NCI-H748 treated with DMSO at 0.1 percent for 48 hours (cell line): ENCODE measurements at regions not wholly inside any gene's neighbourhood (a gene's known extent, or its start where the extent isn't known, plus 50 kb on each side); places are given as distances from the start of the nearest gene placed in this dataset.

Experiments
- DNase-seq: peaks from one replicate; lab custom pipeline; 2025; lab: John Stamatoyannopoulos, UW

DNA sequence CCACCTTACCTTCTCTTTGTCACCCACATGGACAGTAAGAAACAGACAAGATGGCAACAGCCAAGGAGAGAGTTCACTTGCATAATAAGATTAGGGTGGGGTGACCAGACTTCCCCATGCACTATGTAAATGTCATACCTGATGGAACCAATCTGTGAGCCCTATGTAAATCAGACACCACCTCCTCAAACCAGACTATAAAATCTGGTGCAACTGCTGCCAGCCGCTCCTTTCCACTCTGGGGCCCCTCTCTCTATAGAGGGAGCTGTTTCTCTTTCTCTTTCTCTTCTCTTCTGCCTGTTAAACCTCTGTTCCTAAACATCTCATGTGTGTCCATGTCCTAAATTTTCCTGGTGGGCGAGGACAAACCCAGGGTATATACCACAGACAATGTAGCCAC is 405.5 kb upstream of the CNTN4 start:
- peak; percentile 7 for DNase-seq

DNA sequence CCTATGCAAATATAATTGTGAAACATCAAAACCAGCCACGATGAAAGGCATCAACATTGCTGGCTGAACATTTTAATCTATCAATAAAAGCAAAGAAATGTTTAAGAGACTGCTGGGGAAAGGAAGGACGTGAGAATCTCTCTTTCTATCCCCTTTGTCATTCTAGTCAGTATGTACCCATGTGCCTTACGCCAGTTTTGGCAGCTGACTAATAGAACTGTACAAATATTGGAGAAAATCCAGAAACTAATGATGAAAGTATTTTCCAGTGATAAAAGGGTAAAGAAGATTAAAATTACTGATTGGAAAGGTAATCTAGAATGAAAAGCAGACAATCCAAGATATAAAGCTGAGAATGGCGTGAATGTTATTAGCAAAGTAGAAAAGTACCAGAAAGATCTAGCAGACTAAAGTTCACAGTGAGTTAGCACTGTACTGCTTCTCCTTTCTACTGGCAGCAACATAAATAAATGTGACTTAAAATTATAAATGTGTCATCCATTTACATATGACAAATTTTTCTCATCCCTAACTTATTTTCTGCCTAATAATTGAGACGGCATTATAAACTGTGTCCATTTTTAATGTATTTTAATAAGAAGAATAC is 401.9 kb upstream of the CNTN4 start:
- DNase-seq, result no peak

DNA sequence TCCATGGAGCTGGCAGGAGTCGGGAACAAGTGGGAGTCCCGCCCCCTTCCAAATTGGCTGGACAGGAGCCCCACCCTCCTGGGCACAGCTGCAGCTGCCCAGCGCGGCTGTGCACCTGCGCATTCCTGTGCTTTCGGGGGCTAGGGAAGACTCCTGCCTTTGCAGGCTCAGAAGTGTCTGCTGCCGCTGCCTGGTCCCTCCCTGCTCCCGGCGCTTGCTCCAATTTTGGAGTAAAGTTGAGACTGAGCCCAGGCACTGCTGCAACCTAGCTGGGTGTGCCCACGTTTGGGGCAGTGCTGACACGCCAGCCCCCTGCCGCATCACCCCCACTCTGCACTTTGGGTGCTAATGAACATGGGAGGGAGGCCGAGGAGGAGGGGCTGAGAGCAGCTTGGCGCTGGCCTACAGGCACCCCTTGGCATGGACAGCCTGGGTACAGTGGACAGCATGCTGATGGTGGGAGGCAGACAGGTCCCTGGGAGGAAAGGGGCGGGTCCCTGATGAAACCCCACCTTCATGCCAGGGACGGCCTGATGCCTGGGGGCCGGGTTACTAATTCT is 399.2 kb upstream of the CNTN4 start:
- DNase-seq, result no peak

DNA sequence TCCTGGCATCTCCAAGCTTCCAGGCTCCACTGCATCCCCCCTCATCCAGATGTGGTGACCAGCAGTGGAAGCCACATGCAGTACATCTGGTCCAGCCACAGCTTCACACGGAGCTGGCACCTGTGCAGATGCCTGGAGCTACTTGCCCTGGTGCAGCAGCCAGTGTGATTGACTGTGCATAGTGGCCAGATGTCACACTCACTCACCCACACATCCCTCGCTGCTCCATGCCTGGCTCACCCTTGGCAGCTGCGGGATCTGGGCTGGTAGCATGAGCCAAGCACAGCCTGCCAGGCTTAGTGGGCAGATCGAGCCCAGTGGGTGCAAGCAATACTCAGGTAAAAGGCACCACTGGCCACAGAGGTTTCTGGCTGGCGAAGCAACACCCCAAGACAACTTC is 398.0 kb upstream of the CNTN4 start:
- no peak for DNase-seq

DNA sequence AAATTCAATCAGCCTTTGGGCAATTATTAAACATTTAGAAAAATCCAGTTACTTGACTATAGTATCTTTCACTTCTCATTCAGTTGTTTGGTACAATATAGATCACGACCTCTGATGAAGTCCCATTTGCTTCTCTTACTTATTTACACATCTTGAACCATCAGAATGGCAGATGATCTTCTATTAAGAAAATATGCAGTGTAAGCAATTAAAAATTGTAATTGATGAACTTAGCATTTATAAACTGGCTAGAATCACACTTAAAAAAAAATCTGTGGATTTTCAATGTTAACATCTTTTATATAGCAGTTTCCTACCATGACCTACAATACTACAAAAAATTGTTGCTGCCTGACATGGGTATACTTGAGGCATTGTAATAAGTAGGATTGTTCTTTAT is 395.5 kb upstream of the CNTN4 start:
- no peak for DNase-seq

DNA sequence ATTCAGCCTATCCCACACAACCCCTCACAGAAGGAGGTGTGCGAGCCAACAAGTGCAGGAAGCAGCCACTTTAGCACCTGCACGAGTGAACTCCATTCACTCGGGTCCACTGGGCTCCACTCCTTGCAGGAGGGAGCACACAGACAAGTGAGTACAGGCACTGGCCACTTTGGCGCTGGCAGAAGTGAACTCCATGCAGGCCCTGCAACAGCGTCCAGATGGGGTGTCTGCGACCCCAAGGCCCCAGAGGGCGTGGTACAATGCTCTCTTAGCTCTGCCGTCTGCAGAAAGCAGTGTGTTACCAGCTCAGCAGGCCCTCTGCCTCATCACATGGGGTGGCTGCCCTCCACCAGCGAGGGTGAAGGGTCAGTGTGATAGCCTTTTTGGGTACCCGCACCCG is 388.0 kb upstream of the CNTN4 start:
- DNase-seq, result no peak

DNA sequence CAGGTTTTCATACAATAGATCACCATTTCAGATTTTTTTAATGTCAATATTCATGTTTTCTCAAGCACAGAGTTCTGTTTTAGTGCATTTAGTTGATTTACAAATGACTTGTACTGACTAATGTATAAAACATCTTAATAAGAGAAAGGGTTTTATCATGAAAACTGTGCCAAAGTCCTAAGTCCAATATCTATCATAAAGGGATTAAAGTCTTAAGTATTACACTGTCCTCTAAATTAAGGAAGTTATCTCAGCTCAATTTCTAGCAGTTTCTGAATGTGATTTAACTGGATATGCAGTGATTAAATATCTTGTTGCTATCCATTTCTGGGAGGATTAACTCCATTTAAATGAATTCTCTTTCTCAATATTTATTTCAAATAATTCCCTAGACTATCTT is 381.1 kb upstream of the CNTN4 start:
- DNase-seq, result no peak

DNA sequence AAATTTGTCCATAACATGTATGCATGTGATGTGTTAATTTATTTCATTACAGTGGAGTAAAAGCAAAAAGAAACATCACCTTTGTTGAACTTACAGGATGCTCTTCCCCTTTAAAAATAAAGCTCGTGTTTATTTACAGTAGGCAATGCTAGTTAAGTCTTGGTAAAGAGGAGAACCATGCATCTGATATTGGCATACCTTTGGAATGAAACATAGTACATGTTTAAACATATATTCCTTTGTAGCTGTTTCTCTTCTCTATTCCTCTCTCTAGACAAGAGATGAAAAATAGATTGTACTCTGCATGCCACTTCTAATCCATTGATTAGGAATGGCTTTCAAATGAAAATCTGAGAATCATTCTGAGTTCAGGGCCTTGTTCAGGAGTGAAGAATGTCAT is 374.9 kb upstream of the CNTN4 start:
- DNase-seq, result no peak

DNA sequence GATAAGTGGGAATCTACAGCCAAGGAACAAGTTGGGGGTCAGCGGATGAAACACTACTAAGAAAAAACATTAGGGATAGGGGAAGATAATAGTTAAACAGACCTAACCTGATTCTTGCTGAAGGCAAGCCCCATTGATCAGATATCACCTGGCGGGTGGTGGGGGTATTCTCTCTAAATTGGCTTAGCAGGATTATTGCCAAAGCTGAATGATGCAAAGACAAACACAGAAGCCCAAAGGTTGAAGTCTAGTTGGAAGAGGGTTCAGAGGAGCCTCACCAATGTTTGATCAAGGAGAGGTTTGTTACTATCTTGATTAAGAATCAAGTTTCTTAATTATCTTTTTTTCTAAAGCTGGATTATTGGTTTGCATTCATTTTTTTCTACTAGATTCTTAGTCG is 371.9 kb upstream of the CNTN4 start:
- DNase-seq, result no peak

DNA sequence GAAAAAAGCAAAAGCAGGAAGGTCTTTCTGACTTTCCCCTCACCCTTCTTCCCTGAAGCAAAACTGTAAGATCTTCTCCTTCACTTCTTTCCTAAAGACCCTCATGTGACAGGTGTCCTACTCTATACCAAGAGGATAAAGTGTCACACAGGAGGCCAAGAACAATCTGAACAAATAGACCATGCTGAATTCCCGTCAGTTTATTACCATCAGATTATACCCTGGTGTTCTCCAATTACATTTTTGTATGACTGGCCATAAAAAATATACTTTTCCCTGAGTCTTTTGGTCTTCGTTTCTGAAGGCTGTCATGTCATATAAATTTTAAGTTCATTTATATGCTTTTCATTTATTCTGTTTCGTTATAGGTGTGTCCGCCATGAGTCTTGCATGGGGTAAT is 371.4 kb upstream of the CNTN4 start:
- no peak for DNase-seq

DNA sequence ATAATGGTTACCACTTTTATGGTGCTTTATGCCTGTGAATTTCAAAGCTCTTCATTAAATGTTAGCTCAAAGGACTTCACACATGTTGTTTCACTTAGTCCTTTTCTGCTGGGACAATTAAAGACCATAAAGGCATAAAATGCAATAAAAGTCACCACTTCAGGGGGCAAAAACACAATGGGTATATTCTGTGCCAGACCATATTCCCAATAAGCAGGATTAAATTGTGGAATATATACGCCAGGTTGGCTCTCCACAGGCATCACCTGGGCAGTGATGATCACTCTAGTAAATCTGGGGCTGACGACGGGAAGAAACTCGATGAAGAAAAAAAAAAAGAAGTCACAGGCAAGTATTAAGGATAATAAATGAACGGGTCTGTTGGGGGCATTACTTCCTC is 370.2 kb upstream of the CNTN4 start:
- no peak for DNase-seq

DNA sequence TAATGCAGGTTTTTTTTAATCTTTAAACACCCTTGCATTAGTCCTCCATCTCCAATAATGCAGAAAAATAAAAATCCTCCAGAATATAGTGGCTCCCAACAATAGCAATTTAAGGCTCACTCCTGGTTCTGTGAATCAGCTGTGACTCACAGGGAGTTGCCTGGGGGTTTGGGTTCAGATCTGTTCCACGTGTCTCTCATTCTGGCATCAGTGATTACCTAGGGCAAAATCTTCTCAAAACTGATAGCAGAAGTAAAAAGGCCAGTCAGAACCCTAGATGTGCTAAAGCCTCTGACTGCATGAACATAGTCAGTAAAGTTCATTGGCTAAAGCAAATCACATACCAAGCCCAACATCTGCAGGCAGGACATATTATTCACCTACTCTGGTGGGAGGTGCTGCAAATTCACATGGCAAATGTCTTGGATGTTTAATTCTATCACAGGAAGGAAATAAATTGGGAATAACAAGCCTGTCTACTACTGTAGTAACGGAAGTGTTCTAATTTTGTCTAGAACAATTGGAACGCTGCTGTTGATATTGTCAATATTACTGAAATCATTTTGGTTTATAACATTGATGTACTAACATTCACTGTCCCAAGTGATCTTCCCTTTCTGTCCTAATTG is 364.1 kb upstream of the CNTN4 start:
- no peak for DNase-seq

DNA sequence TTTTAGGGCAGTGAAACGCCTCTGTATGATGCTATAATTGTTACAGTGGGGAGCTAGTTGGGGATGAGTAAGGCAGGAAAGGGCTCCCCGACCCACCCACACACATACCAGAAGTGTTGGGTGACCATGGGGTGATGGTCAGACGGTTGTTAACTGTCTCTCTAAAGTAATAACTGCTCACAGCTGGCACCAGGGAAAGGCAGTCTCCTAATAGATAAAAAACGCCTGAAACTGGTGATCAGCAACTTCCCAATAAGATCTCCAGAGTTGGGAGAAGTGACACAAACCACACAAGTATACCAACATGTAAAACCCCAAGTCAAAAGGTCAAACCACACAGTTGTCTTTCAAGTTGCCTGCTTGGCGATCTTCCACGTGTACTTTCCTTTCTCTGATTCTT is 346.5 kb upstream of the CNTN4 start:
- no peak for DNase-seq

DNA sequence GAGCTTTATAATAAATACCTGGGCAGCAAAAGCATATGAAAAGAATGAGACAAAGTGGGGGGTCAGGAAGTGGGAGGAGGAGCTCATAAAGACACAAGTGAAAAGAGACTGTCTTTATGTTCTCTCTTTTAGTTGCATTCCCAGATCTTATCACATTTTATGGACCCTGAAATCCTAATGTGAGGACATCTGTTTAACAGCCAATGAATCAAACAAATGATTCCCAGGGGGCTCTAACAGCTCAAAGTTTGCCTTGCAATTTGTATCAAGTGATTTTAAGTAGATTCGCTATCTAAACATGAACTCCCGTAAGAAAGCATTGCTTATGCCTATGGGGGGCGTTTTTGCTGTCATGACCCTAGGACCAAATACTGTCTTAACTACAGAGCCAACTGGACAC is 332.3 kb upstream of the CNTN4 start:
- DNase-seq, result peak; percentile 77

DNA sequence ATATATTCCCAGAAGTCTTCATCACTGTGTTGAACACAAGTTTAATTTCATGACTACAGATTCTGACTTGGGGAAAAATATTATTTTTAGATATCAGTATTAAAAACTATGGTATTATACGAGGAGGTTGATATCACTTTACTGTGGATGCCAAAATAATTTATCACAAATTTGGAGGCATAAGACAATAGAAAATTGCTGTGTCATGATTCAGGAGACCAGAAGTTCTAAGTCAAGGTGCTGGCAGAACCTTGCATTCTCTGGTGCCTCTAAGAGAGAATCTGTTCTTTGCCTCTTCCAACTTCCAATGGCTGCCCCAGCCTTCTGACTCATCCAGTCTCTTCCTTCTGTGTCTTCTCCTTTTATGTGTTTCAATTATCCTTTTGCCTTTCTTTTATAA is 325.0 kb upstream of the CNTN4 start:
- DNase-seq, result no peak

DNA sequence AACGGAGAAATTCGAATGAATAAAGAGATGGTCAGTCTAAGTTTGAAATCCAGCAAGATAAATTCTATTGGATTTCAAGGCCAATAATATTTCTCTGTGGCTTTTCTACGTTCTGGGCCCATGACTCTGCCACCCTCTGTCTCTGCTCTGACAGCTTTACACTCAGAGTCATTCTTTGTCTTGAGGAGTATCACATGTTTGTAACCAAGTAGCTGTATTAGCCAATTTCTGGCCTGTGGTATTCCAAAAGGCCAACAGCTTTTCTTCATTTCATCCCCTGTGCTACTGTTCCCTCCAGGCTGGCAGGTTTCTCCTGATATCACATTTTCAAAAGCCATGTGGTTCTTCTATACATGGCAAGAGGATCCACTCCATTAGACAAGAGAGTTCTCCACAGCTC is 324.1 kb upstream of the CNTN4 start:
- no peak for DNase-seq

DNA sequence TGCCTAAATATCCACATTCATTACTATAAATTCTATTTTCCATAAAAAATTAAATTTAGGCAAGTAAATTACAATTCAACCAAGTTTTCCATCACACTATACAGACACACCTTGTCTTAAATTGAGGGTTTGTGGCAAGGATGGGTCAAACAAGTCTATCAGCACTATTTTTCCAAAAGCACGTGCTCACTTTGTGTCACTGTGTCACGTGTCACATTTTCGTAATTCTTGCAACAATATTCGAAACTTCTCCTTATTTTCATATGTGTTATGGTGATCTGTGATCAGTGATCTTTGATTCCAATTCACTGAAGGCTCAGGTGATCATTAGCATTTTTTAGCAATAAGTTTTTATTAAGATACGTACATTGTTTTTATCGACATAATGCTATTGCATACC is 323.3 kb upstream of the CNTN4 start:
- no peak for DNase-seq

DNA sequence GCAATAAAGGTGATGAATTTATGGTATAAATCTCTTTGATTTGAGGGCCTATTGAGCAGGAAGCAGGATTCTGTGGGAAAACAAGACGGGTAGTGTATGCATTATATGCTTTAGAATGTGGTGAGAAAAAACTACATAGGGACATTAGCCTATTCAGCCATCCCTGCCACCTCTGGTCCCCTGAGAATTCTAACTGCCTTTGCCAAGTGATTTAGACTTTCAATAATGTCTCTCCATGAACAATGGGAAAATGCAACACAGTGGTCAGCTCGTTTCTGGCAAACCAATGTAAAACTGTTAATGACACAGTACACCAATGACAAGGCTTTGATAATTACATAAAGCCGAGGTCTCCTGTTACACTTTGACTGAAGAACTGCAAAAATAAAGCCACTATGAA is 314.7 kb upstream of the CNTN4 start:
- DNase-seq, result no peak

DNA sequence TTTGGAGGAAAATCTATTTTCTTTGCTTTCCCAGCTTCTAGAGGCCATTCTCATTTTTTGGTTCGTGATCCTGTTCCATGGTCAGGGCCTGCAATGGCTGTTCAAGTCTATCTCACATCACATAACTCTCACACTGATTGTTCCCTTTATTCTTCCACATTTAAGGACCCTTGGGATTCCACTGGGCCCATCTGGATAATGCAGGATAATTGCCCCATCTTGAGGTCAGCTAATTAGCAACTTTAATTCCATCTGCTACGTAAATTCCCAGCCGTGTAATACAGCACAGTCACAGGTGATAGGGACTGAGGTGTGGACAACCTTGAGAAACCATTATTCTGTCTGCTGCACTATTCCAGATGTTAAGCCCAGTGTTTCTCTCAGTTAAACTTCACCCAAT is 311.6 kb upstream of the CNTN4 start:
- DNase-seq, result no peak

DNA sequence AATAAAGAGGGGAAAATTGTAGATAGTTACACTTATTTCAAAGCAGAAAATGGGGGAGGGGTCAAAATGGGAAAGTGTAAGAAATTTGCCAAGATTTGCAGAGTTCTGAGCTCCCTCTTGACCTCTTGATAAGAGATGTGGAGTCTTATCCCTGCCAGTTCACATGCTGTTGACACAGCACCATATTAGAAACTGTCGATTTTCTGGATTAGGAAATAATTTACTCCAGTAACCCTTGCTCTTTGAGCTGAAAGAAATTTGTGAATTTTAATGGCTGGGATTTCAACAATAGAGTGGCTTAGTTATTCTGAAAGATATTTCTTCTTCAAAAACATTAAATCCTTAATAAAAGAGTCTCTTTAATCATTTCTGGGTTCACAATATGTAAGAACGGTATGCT is 306.2 kb upstream of the CNTN4 start:
- DNase-seq, result no peak

DNA sequence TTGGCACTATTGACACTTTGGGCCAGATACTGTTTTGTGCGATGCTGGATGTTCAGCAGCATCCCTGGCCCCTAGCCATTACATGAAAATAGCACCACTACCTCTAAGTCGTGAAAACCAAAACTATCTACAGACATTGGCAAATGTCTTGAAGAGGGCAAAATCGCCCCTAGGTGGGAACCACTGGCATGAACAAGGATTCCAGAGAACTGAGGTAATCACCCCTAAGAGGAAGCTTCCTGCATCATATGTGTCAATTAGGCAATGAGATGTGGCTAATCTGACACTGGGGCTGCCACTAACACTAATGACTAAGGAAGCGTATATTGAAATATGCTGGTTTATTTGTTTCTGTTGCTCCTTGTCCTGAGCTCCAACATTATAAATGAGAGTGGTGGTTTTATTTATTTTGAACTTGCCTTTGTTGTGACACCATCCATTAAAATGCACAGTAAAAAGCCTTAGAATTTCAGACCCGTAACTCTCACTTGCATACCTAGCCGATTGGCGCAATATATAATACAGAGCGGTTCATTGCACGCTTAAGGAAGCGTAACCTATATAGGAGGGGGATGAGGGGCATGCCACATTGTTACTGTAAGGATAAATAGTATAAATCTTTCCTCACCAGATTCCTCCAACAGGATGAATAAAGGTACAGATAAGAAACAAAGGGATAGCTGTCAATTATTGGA is 299.8 kb upstream of the CNTN4 start:
- DNase-seq, result no peak

DNA sequence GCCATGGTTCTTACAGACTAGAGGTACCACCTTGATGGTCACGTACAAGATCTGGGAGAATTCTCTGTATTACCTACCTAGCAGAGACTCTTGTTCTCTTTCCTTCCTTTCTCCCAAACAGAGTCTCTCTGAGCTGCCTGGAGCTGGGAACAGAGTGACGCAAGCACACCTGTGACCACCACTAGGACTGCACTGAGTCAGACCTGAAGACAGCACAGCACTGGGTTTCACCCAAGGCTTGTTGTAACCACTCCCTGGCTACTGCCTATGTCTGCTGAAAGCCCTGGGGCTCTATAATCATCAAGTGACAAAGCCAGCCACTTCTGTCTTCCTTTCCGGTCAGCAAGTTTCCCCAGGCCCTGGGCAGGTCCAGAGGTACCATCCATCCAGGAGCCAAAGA is 293.3 kb upstream of the CNTN4 start:
- no peak for DNase-seq

DNA sequence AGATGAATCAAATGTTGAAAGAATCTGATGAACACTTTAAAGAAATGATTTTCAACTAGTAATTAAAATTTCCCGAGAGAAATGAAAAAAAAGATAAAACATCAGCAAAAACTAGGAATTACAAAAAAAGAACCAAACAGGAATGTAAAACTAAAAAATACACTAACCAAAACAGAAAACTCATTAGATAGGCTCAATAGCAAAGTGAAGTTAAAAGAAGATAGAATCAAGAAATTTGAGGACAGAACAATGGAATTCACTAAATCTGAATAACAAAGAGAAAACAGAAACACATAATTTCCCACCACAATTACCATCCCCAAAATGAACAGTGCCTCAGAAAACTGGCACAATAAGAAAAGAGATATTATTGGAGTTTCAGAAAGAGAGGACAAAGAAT is 290.1 kb upstream of the CNTN4 start:
- DNase-seq, result no peak

DNA sequence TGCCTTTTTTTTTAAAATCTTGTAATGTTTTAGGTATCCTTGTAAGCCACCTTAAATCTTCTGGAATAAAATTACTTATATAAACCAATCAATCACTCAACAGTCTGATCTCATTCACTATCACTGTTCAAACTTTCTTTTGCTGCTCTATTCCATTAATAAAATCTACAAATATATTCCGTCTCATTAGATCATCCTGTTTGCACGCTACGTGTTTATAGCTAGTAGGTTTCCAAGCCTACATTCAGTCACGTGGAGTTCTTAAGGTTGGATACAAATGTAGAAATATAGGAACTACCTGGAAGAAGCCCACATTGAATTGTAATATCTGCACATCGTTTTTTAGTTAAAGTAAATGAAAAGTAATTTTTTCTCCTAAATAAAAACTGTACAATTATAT is 274.8 kb upstream of the CNTN4 start:
- no peak for DNase-seq
